ENCODE measurements at regions not wholly inside any gene's neighbourhood (a gene's known extent, or its start where the extent isn't known, plus 50 kb on each side); places are given as distances from the start of the nearest gene placed in this dataset.

DNA sequence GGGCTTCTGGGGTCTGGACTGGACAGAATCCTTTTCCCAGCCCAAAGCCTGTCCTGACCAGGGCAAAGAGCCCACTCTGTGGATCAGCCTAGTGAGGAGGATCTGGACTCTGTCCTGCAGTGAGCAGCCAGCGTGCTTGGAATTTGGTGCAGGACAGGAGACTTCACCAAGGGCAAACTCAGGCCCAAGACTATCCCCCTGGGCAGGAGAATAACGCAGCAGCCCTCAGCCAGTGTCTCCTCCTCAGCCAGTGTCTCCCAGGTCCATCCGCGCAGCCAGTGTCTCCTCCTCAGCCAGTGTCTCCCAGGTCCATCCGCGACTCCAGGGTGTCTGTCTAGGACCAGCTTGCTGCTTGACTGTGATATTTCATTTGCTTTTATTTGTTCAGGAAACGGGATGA lies 1334.0 kb downstream of the TBC1D22A start:
- TF ChIP-seq, protein P1, sequence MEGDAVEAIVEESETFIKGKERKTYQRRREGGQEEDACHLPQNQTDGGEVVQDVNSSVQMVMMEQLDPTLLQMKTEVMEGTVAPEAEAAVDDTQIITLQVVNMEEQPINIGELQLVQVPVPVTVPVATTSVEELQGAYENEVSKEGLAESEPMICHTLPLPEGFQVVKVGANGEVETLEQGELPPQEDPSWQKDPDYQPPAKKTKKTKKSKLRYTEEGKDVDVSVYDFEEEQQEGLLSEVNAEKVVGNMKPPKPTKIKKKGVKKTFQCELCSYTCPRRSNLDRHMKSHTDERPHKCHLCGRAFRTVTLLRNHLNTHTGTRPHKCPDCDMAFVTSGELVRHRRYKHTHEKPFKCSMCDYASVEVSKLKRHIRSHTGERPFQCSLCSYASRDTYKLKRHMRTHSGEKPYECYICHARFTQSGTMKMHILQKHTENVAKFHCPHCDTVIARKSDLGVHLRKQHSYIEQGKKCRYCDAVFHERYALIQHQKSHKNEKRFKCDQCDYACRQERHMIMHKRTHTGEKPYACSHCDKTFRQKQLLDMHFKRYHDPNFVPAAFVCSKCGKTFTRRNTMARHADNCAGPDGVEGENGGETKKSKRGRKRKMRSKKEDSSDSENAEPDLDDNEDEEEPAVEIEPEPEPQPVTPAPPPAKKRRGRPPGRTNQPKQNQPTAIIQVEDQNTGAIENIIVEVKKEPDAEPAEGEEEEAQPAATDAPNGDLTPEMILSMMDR (conservative IDR thresholded peaks at IDR 0.05; ENCODE audit: low read depth, low read length): no peak
- TF ChIP-seq EZH2 (IDR thresholded peaks at IDR 0.05; ENCODE audit: low read length, unreplicated experiment): no peak

All from PC-3 (cell line).